ENCODE measurements at regions not wholly inside any gene's neighbourhood (a gene's known extent, or its start where the extent isn't known, plus 50 kb on each side); places are given as distances from the start of the nearest gene placed in this dataset.

DNA sequence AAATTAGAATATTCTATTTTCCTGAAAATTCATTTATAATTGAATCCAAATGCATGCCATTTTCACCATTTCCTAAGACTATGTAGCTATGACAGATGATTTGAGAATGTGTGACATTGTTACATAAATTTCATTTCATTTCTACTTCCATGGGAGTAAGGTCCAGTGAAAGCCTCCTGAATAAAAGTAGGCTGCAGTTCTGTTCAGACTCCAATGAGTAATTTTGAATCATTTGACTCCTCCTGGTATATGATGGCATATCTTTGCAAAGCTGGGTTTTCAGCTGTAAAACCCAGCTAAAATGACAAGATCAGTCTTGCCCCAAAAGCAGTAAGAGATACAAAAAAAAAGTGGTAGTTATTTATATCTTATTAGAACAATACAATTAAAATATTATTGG is 101.0 kb upstream of the DNAJC10 start:
- Mint-ChIP-seq H3K27ac (no peak overlapping the region), H3K4me1 (no peaks in the 10 kb centered on the region), H3K27me3 (peaks cover 0 to 7% (median 2%) of the 10 kb centered on the region in 5 donors), H3K4me3 (no peak overlapping the region), H3K9me3 (no peaks in the 10 kb centered on the region), H3K36me3 (no peaks in the 10 kb centered on the region)
- DNase-seq (no peak), ATAC-seq (no peak)
- POLR2A ChIA-PET: no interaction called here

DNA sequence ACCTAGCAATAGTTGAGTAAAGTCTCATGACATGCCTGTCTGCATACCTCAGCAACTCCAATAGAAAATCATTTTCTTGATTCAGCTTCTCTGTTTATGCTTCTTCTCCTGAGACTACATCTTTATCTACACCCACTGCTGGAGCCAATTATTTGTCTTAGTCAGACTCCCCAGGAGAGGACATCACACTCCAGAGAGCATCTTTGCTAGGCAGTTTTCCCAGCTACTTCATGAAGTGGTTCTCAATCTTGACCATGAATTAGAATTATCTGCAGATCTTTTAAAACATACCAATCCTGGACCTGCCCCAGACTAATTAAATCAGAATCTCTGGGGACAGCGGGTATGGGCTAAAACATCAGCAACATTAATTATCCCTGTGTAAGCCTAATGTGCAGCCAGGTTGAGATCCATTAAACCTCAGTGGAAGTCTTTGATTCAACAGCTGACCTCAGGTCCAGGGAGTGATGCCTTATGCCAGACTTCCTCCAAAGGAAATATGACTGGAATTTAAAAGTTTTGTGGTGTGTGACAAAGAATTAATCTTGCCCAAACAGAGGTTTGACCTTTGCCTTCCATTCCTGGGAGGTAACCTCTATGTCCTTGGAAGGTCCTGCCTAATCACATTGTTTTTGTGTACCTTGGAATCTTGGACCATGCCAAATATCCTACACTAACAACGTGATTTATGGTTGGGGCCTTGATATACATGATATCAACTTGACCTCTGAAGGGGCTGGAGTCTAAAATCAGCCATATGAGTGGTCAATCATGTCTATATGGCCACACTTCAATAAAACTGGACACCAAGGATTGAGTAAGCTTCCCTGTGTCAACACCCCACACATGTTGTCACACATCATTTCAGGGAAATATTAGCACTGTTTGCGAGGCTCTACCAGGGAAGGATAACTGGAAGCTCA is 99.3 kb upstream of the DNAJC10 start:
- ATAC-seq (no peak), DNase-seq (no peak)
- no peaks in the 10 kb centered on the region for H3K4me1 Mint-ChIP-seq
- H3K27me3 Mint-ChIP-seq: peaks cover 0 to 6% (median 0%) of the 10 kb centered on the region in 5 donors
- POLR2A ChIA-PET: no interaction called here
- H3K9me3 Mint-ChIP-seq: no peaks in the 10 kb centered on the region
- H3K4me3 Mint-ChIP-seq: no peak overlapping the region
- H3K36me3 Mint-ChIP-seq: no peaks in the 10 kb centered on the region
- H3K27ac Mint-ChIP-seq: no peak overlapping the region

DNA sequence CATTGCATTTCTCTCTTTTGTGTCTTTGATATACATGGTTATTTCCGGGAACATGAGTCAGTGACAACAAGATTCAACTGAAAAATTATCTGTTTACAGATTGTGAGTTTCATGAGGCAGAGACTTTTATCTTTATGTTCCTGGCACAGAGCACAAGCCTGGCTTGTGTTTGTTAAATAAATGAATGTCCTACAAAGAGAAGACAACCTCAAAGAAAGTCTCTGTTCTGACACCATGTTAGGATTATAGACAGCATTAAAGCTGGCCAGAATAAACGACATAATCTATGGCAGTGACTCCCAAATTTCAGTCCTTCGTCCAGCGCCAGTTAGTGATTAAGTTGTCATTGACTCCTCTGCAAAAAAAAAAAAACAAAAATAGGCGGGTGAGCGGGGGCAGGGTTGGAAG is 97.4 kb upstream of the DNAJC10 start:
- no peak overlapping the region for H3K4me3 Mint-ChIP-seq
- no peaks in the 10 kb centered on the region for H3K36me3 Mint-ChIP-seq
- no peaks in the 10 kb centered on the region for H3K4me1 Mint-ChIP-seq
- ATAC-seq (no peak), DNase-seq (no peak)
- POLR2A ChIA-PET: no interaction called here
- H3K9me3 Mint-ChIP-seq: no peaks in the 10 kb centered on the region
- no peak overlapping the region for H3K27ac Mint-ChIP-seq
- peaks cover 0 to 15% (median 3%) of the 10 kb centered on the region in 5 donors for H3K27me3 Mint-ChIP-seq

DNA sequence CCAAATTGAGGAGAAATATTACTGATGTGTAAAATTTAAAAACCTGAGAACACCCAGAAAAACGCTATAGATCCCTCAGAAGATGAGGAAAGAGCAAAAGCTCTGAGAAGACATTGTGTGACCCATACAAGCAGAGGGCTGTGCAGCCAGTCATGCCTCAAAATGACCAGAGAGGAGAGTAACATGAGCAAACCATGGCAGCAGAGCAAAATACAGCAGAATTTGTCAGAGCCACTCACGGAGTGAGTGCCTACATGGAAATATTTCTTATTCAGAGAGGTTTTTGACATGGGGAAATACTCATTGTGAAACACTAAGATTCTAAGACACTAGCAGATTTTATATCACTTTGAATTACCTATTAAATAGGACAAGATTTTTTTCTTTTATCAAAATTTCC is 96.8 kb upstream of the DNAJC10 start:
- Mint-ChIP-seq H3K36me3 (no peaks in the 10 kb centered on the region), H3K9me3 (no peaks in the 10 kb centered on the region), H3K27ac (no peak overlapping the region), H3K27me3 (peaks cover 0 to 15% (median 3%) of the 10 kb centered on the region in 5 donors), H3K4me3 (no peak overlapping the region), H3K4me1 (no peaks in the 10 kb centered on the region)
- ATAC-seq: no peak
- DNase-seq: no peak
- POLR2A ChIA-PET: no interaction called here

DNA sequence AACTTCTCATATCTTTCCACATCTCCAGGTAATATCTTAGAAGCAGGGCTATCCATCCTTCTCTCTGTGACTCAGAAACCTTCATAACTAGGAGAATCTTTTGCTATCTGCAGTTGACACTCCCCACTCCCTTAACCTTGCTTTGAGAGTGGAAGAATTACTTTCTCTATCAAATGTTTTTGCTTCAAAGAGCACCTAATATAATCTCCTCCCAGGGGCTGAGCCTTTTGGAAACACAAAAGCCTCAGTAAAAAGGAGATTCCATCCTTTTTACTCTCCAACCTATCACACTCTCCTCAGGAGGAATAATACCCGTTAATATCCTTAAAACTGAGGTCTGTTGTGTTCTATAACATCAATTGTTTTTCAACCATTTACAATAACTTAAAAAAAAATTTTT is 94.9 kb upstream of the DNAJC10 start:
- POLR2A ChIA-PET: no interaction called here

DNA sequence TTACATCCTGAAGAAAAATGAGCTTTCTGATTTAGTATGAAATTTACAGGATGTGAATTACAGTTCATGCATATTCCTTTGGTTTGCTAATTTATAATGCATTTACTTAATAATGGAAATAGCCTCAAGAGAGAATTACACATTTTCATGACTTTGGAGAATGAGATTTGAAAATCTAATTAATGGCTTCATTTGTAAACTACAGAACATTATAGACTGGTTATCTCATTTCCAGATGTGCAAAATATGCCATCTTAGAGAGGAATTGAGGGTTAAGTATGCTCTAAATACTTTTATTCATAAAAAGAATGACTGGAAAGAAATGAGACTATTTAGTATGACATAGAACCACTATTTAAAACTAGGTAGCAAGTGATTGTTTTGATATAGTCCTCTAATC is 94.2 kb upstream of the DNAJC10 start:
- ATAC-seq (no peak), DNase-seq (no peak)
- no peak overlapping the region for H3K4me3 Mint-ChIP-seq
- H3K27me3 Mint-ChIP-seq: peaks cover 0 to 15% (median 3%) of the 10 kb centered on the region in 5 donors
- H3K4me1 Mint-ChIP-seq: no peaks in the 10 kb centered on the region
- POLR2A ChIA-PET: no interaction called here
- H3K9me3 Mint-ChIP-seq: no peaks in the 10 kb centered on the region
- no peak overlapping the region for H3K27ac Mint-ChIP-seq
- no peaks in the 10 kb centered on the region for H3K36me3 Mint-ChIP-seq

More for the DNA sequence above, 94.9 kb upstream of the DNAJC10 start:
- DNase-seq (no peak), ATAC-seq (no peak)
- H3K9me3 Mint-ChIP-seq: no peaks in the 10 kb centered on the region
- peaks cover 0 to 15% (median 3%) of the 10 kb centered on the region in 5 donors for H3K27me3 Mint-ChIP-seq
- H3K27ac Mint-ChIP-seq: no peak overlapping the region
- H3K4me1 Mint-ChIP-seq: no peaks in the 10 kb centered on the region
- no peak overlapping the region for H3K4me3 Mint-ChIP-seq
- no peaks in the 10 kb centered on the region for H3K36me3 Mint-ChIP-seq

DNA sequence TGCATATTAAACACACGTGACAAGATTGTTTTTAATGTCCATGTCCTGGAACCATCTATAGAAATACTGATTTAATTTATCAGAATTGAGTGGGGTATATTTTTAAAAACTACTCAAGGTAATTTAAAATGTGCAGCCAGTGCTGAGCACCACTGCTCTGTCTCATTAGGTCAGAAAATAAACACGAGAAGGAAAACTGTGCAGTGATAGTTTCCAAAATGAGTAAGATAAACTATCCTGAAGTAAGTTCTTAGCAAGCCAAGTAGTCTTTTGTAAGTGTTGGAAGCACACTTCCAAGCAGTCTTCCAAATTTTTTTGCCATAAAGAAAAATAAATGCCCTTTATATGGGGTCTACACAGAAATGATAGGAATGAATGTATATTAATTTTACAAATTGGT is 93.8 kb upstream of the DNAJC10 start:
- H3K4me1 Mint-ChIP-seq: no peaks in the 10 kb centered on the region
- DNase-seq (no peak), ATAC-seq (no peak)
- POLR2A ChIA-PET: no interaction called here
- no peaks in the 10 kb centered on the region for H3K36me3 Mint-ChIP-seq
- H3K27me3 Mint-ChIP-seq: peaks cover 0 to 15% (median 3%) of the 10 kb centered on the region in 5 donors
- no peak overlapping the region for H3K27ac Mint-ChIP-seq
- H3K9me3 Mint-ChIP-seq: no peaks in the 10 kb centered on the region
- H3K4me3 Mint-ChIP-seq: no peak overlapping the region

DNA sequence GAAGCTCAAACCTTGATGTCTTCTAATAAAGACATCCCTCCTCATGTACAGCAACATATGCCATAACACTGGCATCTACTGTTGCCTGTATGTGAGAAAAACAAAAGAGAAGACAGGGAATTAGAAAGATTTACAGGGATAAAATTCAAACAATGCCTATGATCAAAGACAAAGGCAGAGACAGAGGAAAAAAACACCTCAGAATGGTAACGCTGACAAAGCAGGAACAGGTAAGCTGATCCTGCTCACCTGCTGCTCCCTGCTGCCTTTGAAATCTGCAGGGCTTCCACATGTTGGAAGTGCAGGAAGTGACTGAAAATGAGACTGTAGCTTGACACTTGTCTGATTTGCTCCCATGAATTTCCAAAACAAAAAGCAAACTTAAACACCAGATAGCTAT is 90.2 kb upstream of the DNAJC10 start:
- H3K4me1 Mint-ChIP-seq: no peaks in the 10 kb centered on the region
- no peak overlapping the region for H3K4me3 Mint-ChIP-seq
- DNase-seq (no peak), ATAC-seq (no peak)
- POLR2A ChIA-PET: no interaction called here
- H3K36me3 Mint-ChIP-seq: no peaks in the 10 kb centered on the region
- H3K9me3 Mint-ChIP-seq: no peaks in the 10 kb centered on the region
- H3K27ac Mint-ChIP-seq: no peak overlapping the region
- peaks cover 0 to 15% (median 9%) of the 10 kb centered on the region in 5 donors for H3K27me3 Mint-ChIP-seq

DNA sequence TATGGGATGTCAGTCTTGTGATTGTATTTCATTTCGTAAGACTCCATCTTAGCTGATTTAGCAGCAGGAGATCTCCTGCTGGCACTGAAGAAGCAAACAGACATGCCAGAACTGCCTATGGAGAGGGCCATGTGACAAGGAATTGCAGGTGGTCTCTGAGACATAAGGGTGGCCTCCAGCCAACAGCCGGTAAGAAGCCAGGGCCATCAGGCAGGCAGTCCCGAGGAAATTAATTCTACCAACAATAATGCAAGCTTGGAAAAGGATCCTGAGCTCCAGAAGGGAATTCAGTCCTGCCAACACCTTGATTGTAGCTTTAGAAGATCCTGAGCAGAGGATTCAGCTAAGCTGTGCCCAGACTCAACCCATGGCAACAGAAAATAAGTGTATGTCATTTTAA is 87.1 kb upstream of the DNAJC10 start:
- H3K4me3 Mint-ChIP-seq: no peak overlapping the region
- H3K27me3 Mint-ChIP-seq: peaks cover 5 to 25% (median 10%) of the 10 kb centered on the region in 5 donors
- POLR2A ChIA-PET: no interaction called here
- DNase-seq: no peak
- no peak overlapping the region for H3K27ac Mint-ChIP-seq
- no peaks in the 10 kb centered on the region for H3K9me3 Mint-ChIP-seq
- H3K36me3 Mint-ChIP-seq: no peaks in the 10 kb centered on the region
- ATAC-seq: no peak
- H3K4me1 Mint-ChIP-seq: no peaks in the 10 kb centered on the region

DNA sequence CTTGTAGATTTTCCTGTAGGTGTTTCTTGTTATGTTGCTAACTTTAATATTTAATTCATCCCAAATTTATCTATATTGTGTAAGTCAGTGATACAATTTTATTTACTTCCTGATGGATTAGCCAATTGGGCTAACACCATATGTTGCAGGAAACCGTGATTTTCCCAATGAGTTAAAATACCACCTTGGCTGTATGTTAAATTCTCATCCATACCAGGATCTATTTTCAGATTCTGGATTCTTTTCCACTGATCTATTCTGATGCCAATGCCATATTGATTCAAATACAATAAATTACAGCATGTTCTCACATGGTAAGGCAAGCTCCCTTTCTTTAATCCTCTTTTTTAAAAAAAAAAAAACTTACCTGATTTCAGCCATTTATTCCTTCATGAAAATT is 85.8 kb upstream of the DNAJC10 start:
- DNase-seq (no peak), ATAC-seq (no peak)
- H3K27me3 Mint-ChIP-seq: peaks cover 4 to 26% (median 10%) of the 10 kb centered on the region in 5 donors
- H3K4me3 Mint-ChIP-seq: no peak overlapping the region
- H3K4me1 Mint-ChIP-seq: no peaks in the 10 kb centered on the region
- H3K9me3 Mint-ChIP-seq: no peaks in the 10 kb centered on the region
- no peaks in the 10 kb centered on the region for H3K36me3 Mint-ChIP-seq
- POLR2A ChIA-PET: no interaction called here
- no peak overlapping the region for H3K27ac Mint-ChIP-seq

DNA sequence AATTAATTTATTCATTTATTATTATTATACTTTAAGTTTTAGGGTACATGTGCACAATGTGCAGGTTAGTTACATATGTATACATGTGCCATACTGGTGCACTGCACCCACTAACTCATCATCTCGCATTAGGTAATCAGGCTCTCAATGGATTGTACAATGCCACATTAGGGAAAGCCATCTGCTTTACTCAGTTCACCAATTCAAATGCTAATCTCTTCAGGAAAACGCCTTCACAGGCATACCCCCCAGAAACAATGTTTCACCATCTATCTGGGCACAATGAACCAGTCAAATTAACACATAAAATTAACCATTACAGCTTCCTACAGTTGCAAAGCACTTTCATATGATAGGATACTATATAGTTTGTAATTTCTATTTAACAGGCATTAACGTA is 84.8 kb upstream of the DNAJC10 start:
- Mint-ChIP-seq H3K27ac (no peak overlapping the region), H3K4me3 (no peak overlapping the region), H3K9me3 (no peaks in the 10 kb centered on the region), H3K4me1 (no peaks in the 10 kb centered on the region), H3K36me3 (no peaks in the 10 kb centered on the region), H3K27me3 (peaks cover 7 to 34% (median 12%) of the 10 kb centered on the region in 5 donors)
- POLR2A ChIA-PET: no interaction called here
- ATAC-seq (no peak), DNase-seq (no peak)

DNA sequence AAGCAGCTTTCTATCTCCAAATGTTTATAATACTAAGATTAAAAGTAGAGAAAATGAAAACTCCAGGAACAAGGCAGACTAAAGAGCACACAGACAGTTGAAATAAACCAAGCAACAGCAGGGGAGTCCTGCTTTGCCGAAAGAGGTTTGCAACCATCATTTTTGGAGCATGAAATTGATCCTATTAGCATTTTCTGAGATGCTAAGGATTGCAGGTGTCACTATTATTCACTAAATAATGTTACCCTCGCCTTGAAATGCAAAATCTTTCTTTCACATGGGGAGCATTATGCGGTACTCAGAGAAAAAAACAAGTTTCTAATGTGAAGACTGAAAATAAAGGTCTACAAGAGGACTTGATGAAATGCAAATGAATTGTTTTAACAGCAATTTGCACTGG is 81.7 kb upstream of the DNAJC10 start:
- Mint-ChIP-seq H3K27ac (no peak overlapping the region), H3K27me3 (peaks cover 7 to 44% (median 14%) of the 10 kb centered on the region in 5 donors), H3K36me3 (no peaks in the 10 kb centered on the region), H3K4me1 (no peaks in the 10 kb centered on the region), H3K9me3 (no peaks in the 10 kb centered on the region), H3K4me3 (no peak overlapping the region)
- no peak for ATAC-seq
- DNase-seq: no peak
- POLR2A ChIA-PET: no interaction called here

DNA sequence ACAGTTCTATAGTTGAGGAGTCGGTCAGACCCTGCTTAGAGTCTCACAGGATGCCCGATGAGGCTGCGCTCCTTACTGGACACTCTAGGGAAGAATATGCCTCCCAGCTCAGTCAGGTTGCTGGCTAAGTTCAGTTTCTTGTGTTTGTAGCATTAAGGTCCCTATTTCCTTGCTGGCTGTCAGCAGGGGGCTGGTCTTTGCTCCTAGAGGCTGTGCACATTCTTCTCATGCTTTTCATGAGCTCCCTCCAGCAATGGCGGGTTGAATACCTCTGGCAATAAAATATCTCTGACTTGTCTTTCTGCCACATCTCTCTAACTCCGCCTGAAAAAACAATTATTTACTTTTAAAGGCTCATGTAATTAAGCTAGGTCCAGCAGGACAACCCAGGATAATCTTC is 79.4 kb upstream of the DNAJC10 start:
- Mint-ChIP-seq H3K4me1 (no peaks in the 10 kb centered on the region), H3K9me3 (no peaks in the 10 kb centered on the region), H3K36me3 (no peaks in the 10 kb centered on the region), H3K4me3 (no peak overlapping the region), H3K27me3 (peaks cover 5 to 38% (median 10%) of the 10 kb centered on the region in 5 donors), H3K27ac (no peak overlapping the region)
- POLR2A ChIA-PET: no interaction called here
- no peak for DNase-seq
- ATAC-seq: no peak

DNA sequence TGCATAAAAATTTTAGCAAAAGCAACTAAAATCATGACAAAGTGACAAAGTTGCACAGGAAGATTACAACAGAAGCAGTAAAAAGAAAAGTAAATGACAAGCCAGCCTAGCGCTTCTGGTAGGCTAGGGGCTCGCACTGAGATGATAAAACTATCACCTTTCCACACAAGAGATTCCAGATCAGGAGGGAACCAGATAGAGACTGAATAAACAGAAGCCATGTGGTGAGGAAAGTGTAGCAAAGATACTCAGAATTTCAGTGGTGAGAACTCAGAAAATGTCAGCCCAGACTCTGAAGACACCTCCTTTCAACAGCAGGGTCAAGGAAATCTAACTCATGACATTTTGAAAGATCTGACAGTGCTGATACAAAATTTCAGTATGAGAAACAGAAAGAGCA is 77.4 kb upstream of the DNAJC10 start:
- ATAC-seq (no peak), DNase-seq (no peak)
- Mint-ChIP-seq H3K9me3 (no peaks in the 10 kb centered on the region), H3K36me3 (no peaks in the 10 kb centered on the region), H3K27me3 (peaks cover 5 to 21% (median 7%) of the 10 kb centered on the region in 5 donors), H3K4me3 (no peak overlapping the region), H3K4me1 (no peaks in the 10 kb centered on the region), H3K27ac (no peak overlapping the region)
- POLR2A ChIA-PET: no interaction called here

Measured in naive thymus-derived CD8-positive, alpha-beta T cell (primary cell).